ENCODE measurements at regions not wholly inside any gene's neighbourhood (a gene's known extent, or its start where the extent isn't known, plus 50 kb on each side); places are given as distances from the start of the nearest gene placed in this dataset.

DNA sequence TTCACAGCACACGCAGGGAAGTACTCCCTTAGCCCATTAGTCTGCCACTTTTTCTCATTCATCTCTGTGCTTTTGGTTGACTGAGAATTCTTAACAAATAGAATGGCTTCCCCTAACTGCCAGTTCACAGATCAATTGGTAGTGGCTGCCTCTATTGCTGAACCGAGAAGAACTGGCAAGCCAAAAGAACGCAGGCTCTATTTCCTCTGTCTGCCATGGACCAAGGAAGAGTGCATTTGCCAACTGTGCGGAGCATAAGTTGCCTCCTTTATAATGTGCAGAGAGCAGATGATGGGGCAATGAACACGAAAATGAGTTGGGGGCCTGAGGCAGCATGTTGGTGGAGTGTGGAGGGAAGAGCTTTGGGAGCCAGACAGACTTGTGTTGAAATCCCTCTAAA is 483.1 kb upstream of the CAMK1G start:
- Histone ChIP-seq H3K4me3 (ENCODE audit: low read depth, low read length) (no peak overlapping the region), H3K36me3 (ENCODE audit: control insufficient read depth, insufficient read depth, low read length) (no peaks in the 10 kb centered on the region), H3K27me3 (ENCODE audit: control insufficient read depth, insufficient read depth, low read length) (no peaks in the 10 kb centered on the region)
- DNase-seq (ENCODE audit: low read depth): no peak
- TF ChIP-seq, protein P1, sequence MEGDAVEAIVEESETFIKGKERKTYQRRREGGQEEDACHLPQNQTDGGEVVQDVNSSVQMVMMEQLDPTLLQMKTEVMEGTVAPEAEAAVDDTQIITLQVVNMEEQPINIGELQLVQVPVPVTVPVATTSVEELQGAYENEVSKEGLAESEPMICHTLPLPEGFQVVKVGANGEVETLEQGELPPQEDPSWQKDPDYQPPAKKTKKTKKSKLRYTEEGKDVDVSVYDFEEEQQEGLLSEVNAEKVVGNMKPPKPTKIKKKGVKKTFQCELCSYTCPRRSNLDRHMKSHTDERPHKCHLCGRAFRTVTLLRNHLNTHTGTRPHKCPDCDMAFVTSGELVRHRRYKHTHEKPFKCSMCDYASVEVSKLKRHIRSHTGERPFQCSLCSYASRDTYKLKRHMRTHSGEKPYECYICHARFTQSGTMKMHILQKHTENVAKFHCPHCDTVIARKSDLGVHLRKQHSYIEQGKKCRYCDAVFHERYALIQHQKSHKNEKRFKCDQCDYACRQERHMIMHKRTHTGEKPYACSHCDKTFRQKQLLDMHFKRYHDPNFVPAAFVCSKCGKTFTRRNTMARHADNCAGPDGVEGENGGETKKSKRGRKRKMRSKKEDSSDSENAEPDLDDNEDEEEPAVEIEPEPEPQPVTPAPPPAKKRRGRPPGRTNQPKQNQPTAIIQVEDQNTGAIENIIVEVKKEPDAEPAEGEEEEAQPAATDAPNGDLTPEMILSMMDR (IDR thresholded peaks at IDR 0.05; ENCODE audit: insufficient read depth, low read length, poor library complexity, severe bottlenecking): no peak

DNA sequence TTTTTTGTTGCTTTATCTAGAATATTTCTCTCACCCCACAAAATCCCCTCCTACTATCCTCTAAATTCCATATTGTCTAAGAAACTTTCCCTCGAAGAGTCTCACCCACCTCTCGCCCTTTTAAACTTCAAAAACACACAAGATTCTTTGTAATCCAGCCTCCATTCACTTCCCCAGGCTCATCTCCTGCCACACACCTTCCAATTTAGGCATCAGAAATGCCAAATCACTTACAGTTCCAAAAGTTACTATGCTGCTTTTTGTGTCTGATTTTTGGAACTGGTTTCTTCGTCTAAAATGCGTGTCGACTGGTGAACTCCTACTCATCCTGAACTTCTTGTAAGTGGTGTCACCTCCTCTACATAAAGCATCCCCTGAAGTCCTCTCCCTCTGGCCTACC is 482.4 kb upstream of the CAMK1G start:
- DNase-seq (ENCODE audit: low read depth): no peak
- H3K4me3 ChIP-seq (ENCODE audit: low read depth, low read length): no peak overlapping the region
- TF ChIP-seq, protein P1 (IDR thresholded peaks at IDR 0.05; ENCODE audit: insufficient read depth, low read length, poor library complexity, severe bottlenecking): no peak
- no peaks in the 10 kb centered on the region for H3K36me3 ChIP-seq (ENCODE audit: control insufficient read depth, insufficient read depth, low read length)
- H3K27me3 ChIP-seq (ENCODE audit: control insufficient read depth, insufficient read depth, low read length): no peaks in the 10 kb centered on the region

DNA sequence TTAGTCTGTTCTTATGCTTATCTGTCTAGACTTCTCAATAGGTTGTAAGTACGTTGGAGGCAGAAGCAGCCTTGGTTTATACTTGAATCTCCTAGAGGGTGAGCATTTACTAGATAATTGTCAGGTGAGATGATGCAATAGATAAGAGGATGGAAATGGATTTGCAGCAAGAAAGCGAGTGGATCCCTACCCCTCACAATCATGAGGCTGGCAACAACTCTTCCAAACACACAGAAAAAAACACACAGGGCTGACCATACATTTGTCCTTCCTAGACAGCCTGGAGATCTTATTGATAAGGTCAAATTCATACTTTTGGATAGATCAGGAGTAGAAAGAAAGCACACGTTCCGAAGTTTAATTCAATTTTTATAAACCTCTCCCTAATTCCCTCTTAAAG is 481.4 kb upstream of the CAMK1G start:
- TF ChIP-seq, protein P1 (IDR thresholded peaks at IDR 0.05; ENCODE audit: insufficient read depth, low read length, poor library complexity, severe bottlenecking): no peak
- Histone ChIP-seq H3K4me3 (ENCODE audit: low read depth, low read length) (no peak overlapping the region), H3K27me3 (ENCODE audit: control insufficient read depth, insufficient read depth, low read length) (no peaks in the 10 kb centered on the region), H3K36me3 (ENCODE audit: control insufficient read depth, insufficient read depth, low read length) (no peaks in the 10 kb centered on the region)
- DNase-seq (ENCODE audit: low read depth): no peak

DNA sequence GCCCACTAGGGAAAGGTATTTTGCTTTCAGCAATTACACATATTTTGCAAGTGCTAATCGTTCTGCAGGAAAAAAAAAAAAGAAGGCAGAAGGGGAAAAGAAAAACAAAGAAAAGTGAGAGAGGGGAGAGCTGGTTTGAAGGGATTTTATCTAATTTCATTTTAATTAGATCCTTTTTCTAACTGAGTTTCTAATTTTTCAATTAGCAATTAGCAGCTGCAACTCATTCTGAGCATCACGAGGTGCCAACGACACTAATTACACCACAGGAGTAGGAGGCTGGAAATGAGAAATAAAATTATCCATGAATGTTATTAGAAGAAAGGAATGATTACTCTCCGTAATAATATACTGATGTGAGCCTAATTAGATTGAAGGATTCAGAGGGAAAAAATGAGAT is 481.0 kb upstream of the CAMK1G start:
- no peaks in the 10 kb centered on the region for H3K36me3 ChIP-seq (ENCODE audit: control insufficient read depth, insufficient read depth, low read length)
- H3K27me3 ChIP-seq (ENCODE audit: control insufficient read depth, insufficient read depth, low read length): no peaks in the 10 kb centered on the region
- TF ChIP-seq, protein P1 (IDR thresholded peaks at IDR 0.05; ENCODE audit: insufficient read depth, low read length, poor library complexity, severe bottlenecking): no peak
- H3K4me3 ChIP-seq (ENCODE audit: low read depth, low read length): no peak overlapping the region
- no peak for DNase-seq (ENCODE audit: low read depth)

DNA sequence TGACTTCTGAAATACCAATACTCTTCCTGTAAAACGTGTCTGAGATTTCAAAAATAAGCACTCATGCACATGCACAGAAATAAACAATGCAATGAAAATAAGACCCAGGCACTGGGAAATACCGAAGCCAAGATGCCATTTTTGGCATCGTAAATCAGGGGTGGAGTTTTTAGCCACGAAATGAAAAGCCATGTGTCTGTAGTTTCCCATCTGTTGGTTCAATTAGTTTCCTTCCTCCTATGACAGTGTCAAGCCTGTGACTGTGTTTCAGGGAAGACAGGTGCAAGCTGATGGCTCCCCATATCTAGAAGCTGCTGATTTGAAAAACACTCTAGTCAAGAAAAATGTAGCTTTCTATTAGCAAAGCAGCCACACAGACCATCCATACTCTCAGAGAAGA is 480.4 kb upstream of the CAMK1G start:
- H3K4me3 ChIP-seq (ENCODE audit: low read depth, low read length): no peak overlapping the region
- DNase-seq (ENCODE audit: low read depth): no peak
- H3K36me3 ChIP-seq (ENCODE audit: control insufficient read depth, insufficient read depth, low read length): no peaks in the 10 kb centered on the region
- no peaks in the 10 kb centered on the region for H3K27me3 ChIP-seq (ENCODE audit: control insufficient read depth, insufficient read depth, low read length)
- TF ChIP-seq, protein P1 (IDR thresholded peaks at IDR 0.05; ENCODE audit: insufficient read depth, low read length, poor library complexity, severe bottlenecking): no peak

DNA sequence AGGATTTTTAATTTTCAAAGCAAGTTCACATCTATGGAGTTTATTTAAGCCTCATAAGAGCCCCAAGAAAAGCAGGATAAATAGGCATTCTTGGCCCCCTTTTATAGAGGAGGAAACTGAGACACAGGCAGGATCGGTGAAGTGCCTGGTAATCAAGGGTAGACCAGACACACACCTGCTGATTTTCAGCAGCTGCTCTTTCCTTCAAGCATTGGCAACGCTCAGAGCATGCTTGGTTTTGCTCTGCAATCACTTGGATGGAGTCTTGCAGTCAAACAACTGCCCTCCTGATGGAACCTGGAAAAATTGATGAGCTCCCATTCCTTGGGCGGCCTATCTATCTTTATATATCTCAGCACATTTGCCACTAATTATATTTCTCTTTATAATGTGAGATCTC is 478.9 kb upstream of the CAMK1G start:
- Histone ChIP-seq H3K36me3 (ENCODE audit: control insufficient read depth, insufficient read depth, low read length) (no peaks in the 10 kb centered on the region), H3K4me3 (ENCODE audit: low read depth, low read length) (no peak overlapping the region), H3K27me3 (ENCODE audit: control insufficient read depth, insufficient read depth, low read length) (no peaks in the 10 kb centered on the region)
- no peak for DNase-seq (ENCODE audit: low read depth)
- TF ChIP-seq, protein P1 (IDR thresholded peaks at IDR 0.05; ENCODE audit: insufficient read depth, low read length, poor library complexity, severe bottlenecking): no peak
